VCaP (cell line): ENCODE measurements at regions not wholly inside any gene's neighbourhood (a gene's known extent, or its start where the extent isn't known, plus 50 kb on each side); places are given as distances from the start of the nearest gene placed in this dataset.
"Not testable (repeated sequence)": the region's sequence is repeated elsewhere in the genome, so short reads cannot be mapped to it uniquely, and the experiment has no call there.

Experiments used
- H3K27ac ChIP-seq: fragments of 450-650 bp; 2 replicates; pipeline ENCODE4 v1.5.1; 2017
- CTCF ChIP-seq: fragments of 450-650 bp; conservative IDR thresholded peaks from 2 replicates; pipeline ENCODE4 v1.5.1; 2017; ENCODE audit warnings: mild to moderate bottlenecking, moderate library complexity

GRCh38 chr1:72954943-72955342 lies 672.6 kb upstream of the NEGR1 start:
- TF ChIP-seq CTCF: no peak
- no peak overlapping the region for H3K27ac ChIP-seq

GRCh38 chr1:72950900-72951299 lies 668.6 kb upstream of the NEGR1 start:
- H3K27ac ChIP-seq: not testable (repeated sequence)

GRCh38 chr1:72946903-72947499 lies 664.7 kb upstream of the NEGR1 start:
- no peak overlapping the region for H3K27ac ChIP-seq
- no peak for TF ChIP-seq CTCF

- H3K27ac ChIP-seq: no peak overlapping the region
- TF ChIP-seq CTCF: no peak
These were observed 659.7 kb upstream of the NEGR1 start for GRCh38 chr1:72942008-72942407.

- no peak overlapping the region for H3K27ac ChIP-seq
- TF ChIP-seq CTCF: no peak
These were observed 656.1 kb upstream of the NEGR1 start for GRCh38 chr1:72938408-72938807.

GRCh38 chr1:72937905-72938304 lies 655.6 kb upstream of the NEGR1 start:
- TF ChIP-seq CTCF: no peak
- no peak overlapping the region for H3K27ac ChIP-seq

- H3K27ac ChIP-seq: no peak overlapping the region
- TF ChIP-seq CTCF: no peak
These were observed 654.6 kb upstream of the NEGR1 start for GRCh38 chr1:72936942-72937341.

- no peak for TF ChIP-seq CTCF
- no peak overlapping the region for H3K27ac ChIP-seq
These were observed 653.9 kb upstream of the NEGR1 start for GRCh38 chr1:72936151-72936740.
